ENCODE measurements at regions not wholly inside any gene's neighbourhood (a gene's known extent, or its start where the extent isn't known, plus 50 kb on each side); places are given as distances from the start of the nearest gene placed in this dataset.
"Not testable (repeated sequence)": the region's sequence is repeated elsewhere in the genome, so short reads cannot be mapped to it uniquely, and the experiment has no call there.

GRCh38 chr1:181202986-181203555 is 114.6 kb downstream of the IER5 start:
- DNase-seq (ENCODE audit: low spot score) = no peak

DNA sequence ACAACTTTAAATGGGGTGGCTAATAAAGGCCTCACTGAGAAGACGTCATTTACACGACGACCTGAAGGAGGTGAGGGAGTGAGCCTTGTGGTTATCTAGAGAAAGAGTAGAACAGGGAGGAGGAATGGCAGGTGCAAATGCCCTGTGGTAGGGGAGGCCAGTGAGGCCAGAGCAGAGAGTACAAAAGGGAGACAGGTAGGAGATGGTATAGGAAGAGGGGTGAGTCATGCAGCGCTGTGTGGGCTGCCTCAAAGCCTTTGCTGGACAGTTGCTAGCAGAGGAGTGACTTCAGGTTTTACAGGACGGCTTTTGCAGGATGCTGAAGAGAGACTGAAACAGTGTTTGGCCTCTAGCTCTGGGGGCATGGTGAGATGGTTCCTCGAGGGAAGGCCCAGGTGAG is 116.0 kb downstream of the IER5 start:
- DNase-seq (ENCODE audit: low spot score) = no peak

- no peak for DNase-seq (ENCODE audit: low spot score)
Measured at GRCh38 chr1:181205901-181206300, 117.4 kb downstream of the IER5 start.

- no peak for DNase-seq (ENCODE audit: low spot score)
Measured at GRCh38 chr1:181206513-181206912, 118.0 kb downstream of the IER5 start.

GRCh38 chr1:181206979-181207790 is 118.7 kb downstream of the IER5 start:
- no peak for DNase-seq (ENCODE audit: low spot score)

DNA sequence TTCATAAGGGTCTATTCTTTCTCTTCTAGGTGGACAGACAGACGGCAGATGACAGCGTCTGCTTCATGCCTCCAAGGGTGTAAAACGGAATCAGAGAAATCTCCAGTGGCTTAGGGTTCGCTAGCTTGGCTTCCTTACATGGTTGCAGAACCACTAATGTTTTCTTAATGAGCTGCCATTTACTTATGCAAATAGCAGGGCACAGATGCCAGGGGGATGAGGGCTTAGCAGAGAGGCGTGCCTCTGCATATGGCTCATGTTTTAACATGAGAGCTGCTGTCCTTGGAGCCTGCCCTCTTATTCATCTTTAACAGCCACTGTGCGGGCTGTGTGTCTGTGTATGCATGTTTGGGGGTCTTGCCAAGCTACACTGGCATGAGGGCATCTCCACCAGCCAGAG is 119.6 kb downstream of the IER5 start:
- no peak for DNase-seq (ENCODE audit: low spot score)

- DNase-seq (ENCODE audit: low spot score) = no peak
Measured at GRCh38 chr1:181208967-181209366, 120.5 kb downstream of the IER5 start.

GRCh38 chr1:181213056-181213455 is 124.6 kb downstream of the IER5 start:
- no peak for DNase-seq (ENCODE audit: low spot score)

GRCh38 chr1:181216591-181216994 is 128.1 kb downstream of the IER5 start:
- DNase-seq (ENCODE audit: low spot score) = no peak

GRCh38 chr1:181219938-181220337 is 131.4 kb downstream of the IER5 start:
- DNase-seq (ENCODE audit: low spot score) = no peak

- DNase-seq (ENCODE audit: low spot score) = no peak
Measured at GRCh38 chr1:181221078-181221477, 132.6 kb downstream of the IER5 start.

GRCh38 chr1:181222972-181223505 is 134.5 kb downstream of the IER5 start:
- no peak for DNase-seq (ENCODE audit: low spot score)

- not testable (repeated sequence) for DNase-seq (ENCODE audit: low spot score)
Measured at GRCh38 chr1:181226728-181227127, 138.2 kb downstream of the IER5 start.

DNA sequence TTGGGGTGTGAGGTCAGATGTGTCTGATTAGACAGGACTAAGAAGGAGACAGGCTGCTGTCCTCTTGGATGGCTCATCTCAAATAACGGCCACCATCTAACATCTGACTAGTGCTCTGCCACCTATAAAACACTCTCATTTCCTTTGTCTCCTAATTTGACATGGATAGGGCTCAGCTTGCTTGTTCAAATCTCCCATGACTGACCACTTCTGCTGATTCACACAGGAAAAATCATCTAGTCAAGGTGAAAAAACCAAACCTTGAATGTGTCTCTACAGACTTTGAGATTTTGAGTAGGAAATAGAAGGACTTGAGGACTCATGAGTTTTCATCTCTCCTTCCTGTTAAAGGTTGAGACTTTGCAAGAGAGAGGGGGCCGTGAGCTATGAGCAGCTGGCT is 150.6 kb downstream of the IER5 start:
- DNase-seq (ENCODE audit: low spot score) = no peak

DNA sequence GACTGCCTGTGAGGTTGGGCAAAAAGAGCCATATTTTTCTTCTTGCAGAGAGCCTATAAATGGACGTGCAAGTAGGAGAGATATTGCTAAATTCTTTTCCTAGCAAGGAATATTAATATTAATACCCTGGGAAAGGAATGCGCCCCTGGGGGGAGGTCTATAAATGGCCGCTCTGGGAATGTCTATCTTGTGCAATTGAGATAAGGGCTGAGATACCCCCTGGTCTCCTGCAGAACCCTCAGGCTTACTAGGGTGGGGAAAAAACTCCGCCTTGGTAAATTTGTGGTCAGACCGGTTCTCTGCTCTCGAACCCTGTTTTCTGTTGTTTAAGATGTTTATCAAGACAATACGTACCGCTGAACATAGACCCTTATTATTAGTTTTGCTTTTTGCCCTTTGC is 157.8 kb downstream of the IER5 start:
- DNase-seq (ENCODE audit: low spot score) = not testable (repeated sequence)

- not testable (repeated sequence) for DNase-seq (ENCODE audit: low spot score)
Measured at GRCh38 chr1:181248361-181248760, 159.9 kb downstream of the IER5 start.

- DNase-seq (ENCODE audit: low spot score) = no peak
Measured at GRCh38 chr1:181249186-181249585, 160.7 kb downstream of the IER5 start.

GRCh38 chr1:181250038-181250437 is 161.5 kb downstream of the IER5 start:
- no peak for DNase-seq (ENCODE audit: low spot score)

- DNase-seq (ENCODE audit: low spot score) = no peak
Measured at GRCh38 chr1:181251001-181251712, 162.7 kb downstream of the IER5 start.

DNA sequence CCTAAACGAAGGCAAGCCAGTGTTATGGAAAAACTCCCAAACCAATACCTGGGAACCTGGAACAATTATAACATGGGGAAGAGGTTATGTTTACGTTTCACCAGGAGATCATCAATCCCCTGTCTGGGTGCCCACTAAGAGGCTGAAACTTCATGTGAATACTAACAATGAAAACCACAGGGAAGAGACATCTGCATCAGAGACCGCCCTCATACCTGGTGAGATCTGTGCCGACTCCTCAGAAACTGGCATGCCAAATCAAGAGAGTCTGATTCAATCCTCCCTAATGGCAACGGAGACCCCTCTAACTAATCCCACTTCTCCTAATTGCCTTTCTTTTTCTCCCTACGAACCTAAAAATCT is 163.2 kb downstream of the IER5 start:
- no peak for DNase-seq (ENCODE audit: low spot score)

DNA sequence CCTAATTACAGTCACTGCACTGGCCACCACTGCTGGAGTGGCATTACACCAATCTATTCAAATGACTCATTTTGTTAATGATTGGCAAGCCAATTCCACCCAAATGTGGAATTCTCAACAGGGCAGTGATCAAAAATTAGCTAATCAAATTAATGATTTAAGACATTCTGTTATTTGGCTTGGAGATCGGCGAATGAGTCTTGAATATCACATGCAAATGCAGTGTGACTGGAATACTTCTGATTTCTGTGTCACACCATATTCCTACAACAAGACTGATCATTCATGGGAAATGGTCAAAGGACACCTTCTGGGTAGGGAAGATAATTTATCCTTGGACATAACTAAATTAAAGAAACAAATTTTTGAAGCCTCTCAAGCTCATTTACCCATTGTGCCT is 165.1 kb downstream of the IER5 start:
- not testable (repeated sequence) for DNase-seq (ENCODE audit: low spot score)

DNA sequence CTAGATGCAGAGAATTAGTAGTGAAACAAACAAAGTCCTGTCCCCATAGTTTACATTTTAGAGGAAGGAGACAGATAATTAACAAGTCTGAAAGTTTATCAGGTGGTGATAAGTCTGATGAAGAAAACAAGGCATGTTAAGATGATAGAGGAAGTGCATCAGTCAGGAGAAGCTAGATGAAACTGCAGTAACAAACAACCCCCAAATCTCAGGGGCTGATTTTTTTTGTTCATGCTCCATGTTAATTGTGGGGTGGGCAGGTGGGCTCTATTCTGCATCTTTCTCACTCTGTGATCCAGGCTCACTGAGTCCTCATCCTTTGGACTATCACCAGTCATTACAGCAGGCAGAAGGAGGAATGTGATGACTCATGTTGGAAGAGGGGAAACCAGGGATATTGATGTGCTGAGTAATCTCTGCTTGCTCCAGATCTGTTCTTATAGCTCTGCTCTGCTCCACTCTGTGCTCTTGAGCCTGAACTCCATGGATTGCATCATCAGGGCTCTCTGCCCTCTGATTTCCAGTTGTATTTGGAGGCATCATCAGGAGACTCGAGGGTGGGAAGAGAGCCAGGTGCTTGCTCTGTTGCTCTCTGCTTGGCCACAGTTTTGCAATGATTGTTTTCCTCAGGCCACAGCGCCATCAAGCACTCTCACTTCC is 166.9 kb downstream of the IER5 start:
- no peak for DNase-seq (ENCODE audit: low spot score)

Data from umbilical cord (tissue), 1 donor.